Choroid plexus epithelial cell (primary cell): ENCODE measurements at regions not wholly inside any gene's neighbourhood (a gene's known extent, or its start where the extent isn't known, plus 50 kb on each side); places are given as distances from the start of the nearest gene placed in this dataset.
"Not testable (repeated sequence)": the region's sequence is repeated elsewhere in the genome, so short reads cannot be mapped to it uniquely, and the experiment has no call there.

ENCODE experiments used
- DNase-seq: peaks from one replicate; pipeline ENCODE4 v3.0.0-alpha.2; 2010; ENCODE audit warnings: low read depth
- H3K4me3 ChIP-seq: 2 replicates; pipeline ENCODE4 v1.5.1; 2011; ENCODE audit warnings: low read depth, mild to moderate bottlenecking, control low read depth, low read length, moderate library complexity
- TF ChIP-seq, protein P1 (sequence below): conservative IDR thresholded peaks from 2 replicates; pipeline ENCODE4 v1.5.1; 2011; ENCODE audit warnings: low read depth, mild to moderate bottlenecking, control low read depth, inconsistent platforms, low read length, moderate library complexity

GRCh38 chr17:56717471-56717870 lies 116.2 kb downstream of the C17orf67 start:
- no peak overlapping the region for H3K4me3 ChIP-seq
- TF ChIP-seq, protein P1, sequence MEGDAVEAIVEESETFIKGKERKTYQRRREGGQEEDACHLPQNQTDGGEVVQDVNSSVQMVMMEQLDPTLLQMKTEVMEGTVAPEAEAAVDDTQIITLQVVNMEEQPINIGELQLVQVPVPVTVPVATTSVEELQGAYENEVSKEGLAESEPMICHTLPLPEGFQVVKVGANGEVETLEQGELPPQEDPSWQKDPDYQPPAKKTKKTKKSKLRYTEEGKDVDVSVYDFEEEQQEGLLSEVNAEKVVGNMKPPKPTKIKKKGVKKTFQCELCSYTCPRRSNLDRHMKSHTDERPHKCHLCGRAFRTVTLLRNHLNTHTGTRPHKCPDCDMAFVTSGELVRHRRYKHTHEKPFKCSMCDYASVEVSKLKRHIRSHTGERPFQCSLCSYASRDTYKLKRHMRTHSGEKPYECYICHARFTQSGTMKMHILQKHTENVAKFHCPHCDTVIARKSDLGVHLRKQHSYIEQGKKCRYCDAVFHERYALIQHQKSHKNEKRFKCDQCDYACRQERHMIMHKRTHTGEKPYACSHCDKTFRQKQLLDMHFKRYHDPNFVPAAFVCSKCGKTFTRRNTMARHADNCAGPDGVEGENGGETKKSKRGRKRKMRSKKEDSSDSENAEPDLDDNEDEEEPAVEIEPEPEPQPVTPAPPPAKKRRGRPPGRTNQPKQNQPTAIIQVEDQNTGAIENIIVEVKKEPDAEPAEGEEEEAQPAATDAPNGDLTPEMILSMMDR = no peak
- DNase-seq = no peak

DNA sequence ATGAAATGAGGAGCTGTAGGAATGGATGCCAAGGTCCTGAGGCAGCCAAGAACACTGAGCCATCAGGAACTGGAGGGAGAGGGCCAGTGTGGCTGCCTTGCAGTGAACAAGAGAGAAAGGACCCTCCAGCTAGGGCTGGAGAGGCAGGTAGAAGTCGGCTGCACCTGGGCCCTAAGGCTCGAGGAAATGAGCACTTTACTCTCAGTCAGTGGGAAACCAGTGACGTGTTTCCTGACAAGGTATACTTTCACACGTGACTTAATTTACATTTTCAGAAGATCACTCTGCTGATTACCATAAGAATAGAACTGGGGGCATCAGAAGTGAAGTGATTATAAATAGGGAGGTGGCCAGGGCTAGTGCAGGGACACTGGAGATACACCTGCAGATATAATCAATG lies 115.2 kb downstream of the C17orf67 start:
- no peak for DNase-seq
- TF ChIP-seq, protein P1 = no peak
- H3K4me3 ChIP-seq = no peak overlapping the region

DNA sequence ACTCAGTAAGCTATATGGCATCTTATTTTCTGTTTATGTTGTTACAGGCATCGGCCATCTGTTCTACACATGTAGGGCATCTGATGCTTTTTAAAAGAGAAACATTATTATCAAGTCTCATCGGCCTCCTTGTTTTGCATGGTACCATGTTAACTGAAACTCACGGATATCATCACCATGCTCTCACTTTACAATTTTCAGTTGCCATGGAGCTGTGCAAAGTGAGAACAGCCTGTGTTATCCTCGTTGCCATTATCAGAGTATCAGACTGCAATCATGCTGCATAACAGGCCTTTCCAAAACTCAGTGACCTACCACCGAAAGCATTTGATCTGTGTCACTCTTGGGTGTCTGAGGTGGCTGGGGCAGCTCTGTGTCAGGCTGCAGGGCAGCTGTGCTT lies 110.3 kb downstream of the C17orf67 start:
- TF ChIP-seq, protein P1 = no peak
- no peak for DNase-seq

GRCh38 chr17:56724664-56725063 lies 109.1 kb downstream of the C17orf67 start:
- no peak overlapping the region for H3K4me3 ChIP-seq
- TF ChIP-seq, protein P1 = no peak
- DNase-seq = no peak

More for the DNA sequence above, 110.3 kb downstream of the C17orf67 start:
- H3K4me3 ChIP-seq = no peak overlapping the region

- no peak for DNase-seq
- no peak overlapping the region for H3K4me3 ChIP-seq
- TF ChIP-seq, protein P1 = no peak
These were observed 108.6 kb downstream of the C17orf67 start for GRCh38 chr17:56725144-56725543.

DNA sequence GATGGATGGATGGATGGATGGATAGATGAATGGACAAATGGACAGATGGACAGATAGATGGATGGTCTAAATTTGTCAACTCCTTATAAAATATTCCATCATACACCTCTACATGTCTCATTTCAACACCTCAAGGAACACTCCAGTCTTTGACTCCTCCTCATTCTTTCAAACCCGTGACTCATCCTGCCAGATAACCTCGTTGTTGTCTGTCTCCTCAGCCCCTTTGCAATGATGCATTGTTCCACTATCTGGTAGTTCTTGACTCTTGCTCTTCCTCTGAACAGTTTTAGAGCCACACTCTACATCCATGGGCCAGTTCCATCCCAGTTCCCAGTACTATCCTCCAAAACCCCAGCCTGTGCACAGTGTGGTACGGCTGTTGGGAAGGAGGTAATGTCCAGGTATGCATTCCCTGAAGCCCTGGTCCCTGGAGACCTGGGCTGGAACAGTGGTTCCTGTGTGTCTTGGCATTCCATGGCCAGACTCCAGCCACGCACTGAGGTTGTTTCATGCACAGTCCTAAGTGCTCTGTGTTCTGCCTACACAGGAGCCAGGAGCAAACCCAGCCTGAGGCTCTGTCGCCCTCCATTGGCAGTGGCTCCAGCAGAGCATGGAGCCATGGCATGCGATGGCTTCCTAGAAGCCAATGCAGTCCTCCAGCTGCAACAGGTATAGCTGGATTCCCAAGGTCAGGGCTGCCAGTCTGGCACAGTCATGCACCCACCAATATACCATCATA lies 105.7 kb downstream of the C17orf67 start:
- TF ChIP-seq, protein P1 = no peak
- no peak overlapping the region for H3K4me3 ChIP-seq
- DNase-seq = no peak

DNA sequence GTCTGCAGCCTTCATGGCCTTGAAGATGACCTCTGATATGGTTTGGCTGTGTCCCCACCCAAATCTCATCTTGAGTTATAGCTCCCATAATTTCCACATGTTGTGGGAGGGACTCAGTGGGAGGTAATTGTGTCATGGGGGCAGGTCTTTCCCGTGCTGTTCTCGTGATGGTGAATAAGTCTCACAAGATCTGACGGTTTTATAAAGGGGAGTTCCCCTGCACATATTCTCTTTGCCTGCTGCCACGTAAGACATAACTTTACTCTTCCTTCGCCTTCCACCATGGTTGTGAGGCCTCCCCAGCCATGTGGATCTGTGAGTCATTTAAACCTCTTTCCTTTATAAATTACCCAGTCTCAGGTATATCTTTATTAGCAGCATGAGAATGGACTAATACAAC lies 102.6 kb downstream of the C17orf67 start:
- DNase-seq, H3K4me3 ChIP-seq: not testable (repeated sequence)
